NCI-H69 (cell line): ENCODE measurements at regions not wholly inside any gene's neighbourhood (a gene's known extent, or its start where the extent isn't known, plus 50 kb on each side); places are given as distances from the start of the nearest gene placed in this dataset.

ENCODE experiments used
- DNase-seq: peaks from one replicate; lab custom pipeline; 2025; lab: John Stamatoyannopoulos, UW

GRCh38 chr11:42593441-42593840 lies 718.4 kb upstream of the API5 start:
- no peak for DNase-seq

GRCh38 chr11:42595876-42596275 lies 715.9 kb upstream of the API5 start:
- DNase-seq, result no peak

DNA sequence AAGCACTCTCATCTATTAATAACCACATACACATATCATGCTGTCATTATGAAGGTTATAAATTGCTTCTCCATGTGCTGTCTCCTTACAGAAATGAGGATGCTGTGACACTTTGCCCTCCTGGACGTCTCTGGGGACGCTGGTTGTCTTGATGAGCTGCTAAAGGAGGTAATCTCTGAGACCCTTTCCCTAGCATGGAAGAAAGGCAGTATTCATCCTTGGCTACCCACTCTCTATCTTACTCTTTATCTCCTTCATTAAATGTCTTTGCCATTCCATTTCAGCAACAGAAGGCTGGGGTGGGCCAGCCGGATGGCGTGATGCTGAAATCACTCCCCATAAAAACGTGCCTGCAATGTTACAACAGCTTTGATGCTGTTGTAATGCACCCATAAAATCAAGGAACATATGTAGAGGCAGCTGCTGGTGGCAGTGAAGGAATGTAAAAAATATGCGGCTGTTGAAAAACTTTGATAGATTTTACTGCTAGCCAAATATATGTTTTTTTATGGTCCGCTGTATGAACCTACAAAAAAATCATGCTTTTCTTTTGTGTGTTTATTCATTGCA lies 715.1 kb upstream of the API5 start:
- no peak for DNase-seq

DNA sequence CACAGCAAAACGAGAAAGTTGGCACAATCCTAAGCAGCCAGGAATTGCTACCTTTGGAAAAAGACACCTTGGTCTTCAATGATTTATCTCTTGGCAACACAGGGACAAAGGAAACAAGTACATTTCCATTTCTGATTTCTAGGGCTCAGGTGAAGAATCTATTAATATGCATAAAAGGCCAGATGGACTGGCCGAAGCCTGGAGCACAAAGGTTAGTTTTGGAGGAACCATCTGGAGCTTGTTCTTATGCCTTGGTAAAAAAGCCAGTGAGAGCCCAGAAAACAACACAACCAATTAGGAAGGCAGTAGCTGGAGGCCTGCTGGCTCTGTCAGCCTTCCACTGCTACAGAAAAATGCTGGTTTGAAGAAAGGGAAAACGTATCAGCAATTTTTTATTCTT lies 713.5 kb upstream of the API5 start:
- DNase-seq, result no peak

GRCh38 chr11:42620796-42621195 lies 691.0 kb upstream of the API5 start:
- DNase-seq, result no peak

DNA sequence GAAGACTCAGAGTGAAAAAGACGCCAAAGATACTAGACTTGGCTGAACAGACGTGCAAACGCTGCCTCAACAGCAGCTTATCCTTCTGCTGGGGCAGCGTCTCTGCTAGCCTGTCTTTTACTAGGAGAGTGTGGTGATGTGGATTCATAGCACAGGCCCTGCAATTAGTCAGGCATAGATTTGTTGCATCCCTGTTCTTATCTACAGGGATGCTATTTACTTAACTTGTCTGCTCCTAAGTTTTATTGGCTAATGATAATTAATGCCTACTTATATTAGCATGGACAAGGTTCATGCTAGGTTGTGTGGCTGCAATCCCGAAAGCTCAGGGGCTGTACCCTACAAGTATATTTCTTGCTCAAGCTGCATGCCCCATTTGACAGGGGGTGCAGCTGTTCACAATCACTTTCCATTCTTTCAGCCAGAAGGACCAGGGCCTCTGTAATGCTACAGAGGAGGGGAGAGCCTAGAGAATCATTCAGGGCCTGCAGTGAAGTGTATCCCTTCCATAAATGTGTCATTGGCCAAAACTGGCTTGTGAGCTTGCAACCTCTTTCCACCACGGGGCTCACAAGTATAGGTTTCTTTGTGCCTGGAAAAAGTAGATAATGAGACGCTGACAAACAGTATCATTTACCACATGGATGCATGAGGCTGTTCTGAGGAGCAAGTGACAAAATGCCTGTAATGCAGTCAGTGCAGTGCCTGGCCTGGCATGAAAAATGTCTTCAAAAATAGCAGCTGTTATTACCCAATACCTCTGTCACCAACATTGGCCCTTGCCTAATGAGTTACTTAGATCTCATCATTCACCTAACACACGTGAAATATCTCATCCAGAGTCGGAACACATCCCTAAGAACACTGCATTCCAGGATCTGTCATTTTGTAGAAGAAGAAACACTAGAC lies 685.8 kb upstream of the API5 start:
- no peak for DNase-seq

GRCh38 chr11:42631220-42631843 lies 680.5 kb upstream of the API5 start:
- peak; percentile 58 for DNase-seq

- no peak for DNase-seq
Measured at GRCh38 chr11:42646959-42647358, 664.8 kb upstream of the API5 start.

GRCh38 chr11:42647993-42648392 lies 663.8 kb upstream of the API5 start:
- DNase-seq, result no peak

DNA sequence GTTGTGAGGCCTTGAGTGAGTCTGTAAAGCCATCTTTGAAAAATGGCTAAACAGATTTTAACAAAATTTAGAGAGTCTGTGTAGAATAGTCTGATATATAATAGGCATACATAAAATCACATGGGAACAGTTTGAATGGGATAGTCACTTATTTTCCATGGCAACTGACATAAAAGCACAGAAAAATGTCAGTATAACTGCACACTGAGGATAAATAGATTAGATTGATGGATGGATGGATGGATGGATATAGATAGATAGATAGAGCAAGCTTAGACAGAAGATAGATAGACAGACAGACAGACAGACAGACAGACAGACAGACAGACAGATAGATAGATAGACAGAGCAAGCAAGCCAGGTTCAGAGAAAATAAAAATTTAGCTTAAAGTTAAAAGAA lies 660.2 kb upstream of the API5 start:
- DNase-seq, result no peak

GRCh38 chr11:42657169-42657568 lies 654.6 kb upstream of the API5 start:
- no peak for DNase-seq

DNA sequence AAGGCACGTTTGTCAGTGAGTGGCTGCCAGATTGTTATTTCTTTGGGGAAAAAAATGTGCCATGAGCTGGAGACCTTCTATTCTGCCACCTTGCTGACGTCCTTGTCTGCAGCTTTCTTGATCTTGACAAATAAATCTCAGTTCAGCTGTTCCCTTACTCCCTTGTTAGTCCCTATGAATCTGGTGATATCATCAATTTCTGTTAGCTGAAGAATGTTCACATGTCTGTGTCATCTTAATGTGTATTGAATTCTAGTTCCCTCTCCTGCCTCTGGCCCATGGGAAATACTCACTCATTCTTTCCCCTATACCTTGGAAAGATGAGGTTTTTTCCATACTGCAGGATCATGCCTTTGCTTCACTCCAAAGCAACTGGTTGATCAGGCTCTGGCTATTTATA lies 649.9 kb upstream of the API5 start:
- no peak for DNase-seq

DNA sequence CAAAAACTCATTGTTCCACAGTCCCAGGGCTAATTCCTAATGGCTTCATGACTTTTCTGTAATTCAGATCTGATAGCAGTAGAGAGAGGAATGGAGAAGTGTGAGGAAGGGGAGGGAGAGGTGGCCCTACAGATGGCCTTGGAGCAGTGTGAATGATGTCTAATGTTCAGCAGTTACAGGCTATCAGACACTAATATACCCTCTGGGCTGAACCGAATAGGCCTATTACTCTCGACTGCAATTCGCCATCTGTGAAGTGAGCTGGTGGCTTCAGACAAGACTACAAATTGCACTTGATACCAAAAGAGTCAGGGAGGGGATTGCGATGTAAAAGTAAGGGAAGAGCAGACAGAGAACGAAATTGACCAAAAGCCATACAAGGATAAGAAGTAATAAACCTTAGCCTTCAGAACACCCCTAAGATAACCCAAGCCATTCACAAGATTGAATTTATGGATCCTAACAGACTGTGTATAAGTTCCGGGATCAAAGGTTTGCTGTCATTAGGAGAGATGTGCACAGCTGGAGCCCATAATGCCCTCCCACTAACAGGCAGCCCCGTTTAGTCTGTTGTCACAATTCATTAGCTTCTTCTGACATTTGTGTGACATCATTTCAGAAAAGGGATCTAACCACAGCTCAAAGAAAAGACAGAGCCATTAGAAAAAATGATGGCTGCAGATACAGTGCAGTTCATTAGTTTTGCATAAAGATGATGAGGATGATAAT lies 642.4 kb upstream of the API5 start:
- no peak for DNase-seq

DNA sequence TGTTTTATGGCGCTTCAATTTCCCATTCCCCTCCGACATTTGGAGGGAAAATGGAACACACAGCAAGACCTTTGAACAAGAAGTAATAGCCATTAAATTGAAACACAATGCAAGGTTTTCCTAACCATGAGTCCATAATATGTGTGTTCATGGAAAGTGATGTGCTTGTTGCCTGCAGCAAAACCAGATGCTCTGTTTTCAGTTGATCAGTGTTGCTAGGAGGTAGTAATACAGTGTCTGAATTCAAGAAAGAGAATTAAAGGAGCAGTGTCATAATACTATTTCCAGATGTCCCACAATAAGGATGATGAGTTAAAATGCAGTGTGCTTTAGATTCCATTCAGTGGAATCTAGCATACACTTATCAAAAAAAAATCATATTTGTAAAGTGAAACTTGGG lies 637.4 kb upstream of the API5 start:
- no peak for DNase-seq

DNA sequence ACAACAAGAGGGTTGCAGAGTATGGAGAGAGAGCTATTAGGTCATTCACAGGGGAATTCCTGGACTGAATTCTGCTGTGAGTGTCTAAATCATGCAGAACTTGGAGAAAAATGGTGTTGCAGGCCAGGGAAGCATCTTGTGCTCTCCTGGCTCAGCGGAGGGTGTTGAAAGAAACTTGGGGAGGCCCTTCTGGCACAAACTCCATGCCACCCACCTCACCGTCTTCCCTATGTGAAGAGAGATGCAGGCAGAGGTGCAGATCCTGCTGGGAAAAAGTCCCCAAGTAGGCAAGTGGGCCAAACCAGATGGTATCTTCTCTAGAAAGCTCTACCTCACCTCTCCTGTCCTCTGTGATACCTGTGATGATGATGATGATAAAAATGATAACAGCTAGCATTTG lies 604.3 kb upstream of the API5 start:
- no peak for DNase-seq

DNA sequence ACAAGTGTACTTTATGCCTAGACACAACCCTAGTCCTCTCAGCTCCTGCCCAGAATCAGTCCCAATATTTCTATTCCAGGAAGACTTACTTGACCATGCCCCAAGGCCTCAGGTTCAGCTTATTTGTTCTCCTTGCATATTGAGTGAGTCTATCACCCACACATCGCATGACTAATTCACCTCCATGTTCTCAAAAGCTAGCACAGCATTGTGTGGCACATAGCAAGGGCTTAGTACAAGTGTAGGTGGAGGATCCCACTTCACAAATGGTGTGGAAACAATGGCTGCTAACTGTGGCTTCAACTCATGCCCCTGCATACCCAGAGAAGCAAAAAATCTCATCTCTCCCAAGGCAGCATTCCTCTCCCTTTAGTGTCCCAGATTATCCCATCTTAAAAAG lies 602.6 kb upstream of the API5 start:
- DNase-seq, result no peak

- peak; percentile 47 for DNase-seq
Measured at GRCh38 chr11:42713279-42713678, 598.5 kb upstream of the API5 start.

GRCh38 chr11:42713753-42714152 lies 598.0 kb upstream of the API5 start:
- peak; percentile 67 for DNase-seq

DNA sequence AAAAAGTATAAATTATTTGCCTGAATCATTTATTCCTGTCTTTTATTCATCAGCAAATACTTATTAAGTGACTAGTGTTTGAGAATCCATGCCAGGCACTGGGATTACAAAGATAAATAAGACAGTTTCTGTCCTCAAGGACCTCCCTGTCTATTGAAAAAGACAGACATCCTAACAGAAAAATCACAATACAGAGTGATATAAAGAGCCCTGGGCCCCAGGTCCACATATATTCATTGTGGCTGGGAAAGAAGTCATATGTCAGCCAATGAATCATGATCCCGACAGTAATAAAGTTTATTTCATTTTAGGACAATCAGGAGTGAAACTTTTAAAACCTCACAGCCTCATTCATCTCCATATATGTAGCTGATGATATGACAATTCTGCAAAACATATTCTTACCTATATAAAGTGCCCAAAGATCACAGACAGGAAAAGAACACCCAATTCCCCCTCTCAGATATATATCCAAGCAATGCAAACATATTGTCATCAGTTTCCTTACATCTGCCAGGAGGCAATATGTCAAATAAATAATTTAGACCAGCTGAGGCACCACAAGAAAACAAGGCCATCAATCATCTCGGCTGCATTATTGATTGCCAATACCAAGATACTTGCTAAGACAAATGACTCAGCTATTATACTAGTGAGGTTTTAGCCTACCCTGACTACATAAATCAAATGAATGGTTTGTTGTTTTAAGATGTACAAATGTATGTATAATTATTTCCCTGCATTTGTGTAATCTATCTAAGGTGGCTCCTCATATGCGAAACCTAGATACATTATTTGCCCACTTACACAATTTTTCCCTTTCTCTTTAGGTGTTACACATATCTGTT lies 590.9 kb upstream of the API5 start:
- no peak for DNase-seq

DNA sequence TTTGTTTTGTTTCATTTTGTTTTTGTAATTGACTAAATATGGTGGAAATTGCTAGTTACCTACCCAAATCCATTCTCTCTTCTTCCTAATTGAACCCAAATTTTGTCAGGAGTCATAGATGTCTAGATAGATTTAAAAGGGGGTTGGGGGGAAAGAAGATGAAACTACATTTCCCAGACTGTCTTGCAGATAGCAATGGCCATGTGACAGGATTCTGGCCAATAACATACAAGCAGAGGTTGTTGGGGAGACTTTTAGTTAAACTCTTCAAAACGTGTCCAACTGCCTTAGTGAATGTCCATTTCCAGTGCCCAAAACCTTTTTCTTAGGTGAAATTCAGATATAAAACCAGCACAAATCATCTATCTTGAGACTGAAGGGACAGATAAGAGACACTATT lies 583.9 kb upstream of the API5 start:
- no peak for DNase-seq

GRCh38 chr11:42762348-42762747 lies 549.4 kb upstream of the API5 start:
- no peak for DNase-seq

- DNase-seq, result no peak
Measured at GRCh38 chr11:42764936-42765335, 546.9 kb upstream of the API5 start.
